HG03280 (cell line): ENCODE measurements at regions not wholly inside any gene's neighbourhood (a gene's known extent, or its start where the extent isn't known, plus 50 kb on each side); places are given as distances from the start of the nearest gene placed in this dataset.
A peak's percentile ranks its signal among the peaks of the same experiment; 100 is the strongest.

ENCODE experiments used
- ATAC-seq: cut with Tn5 transposase; IDR thresholded peaks from one replicate; pipeline ENCODE4 v1.9.1; 2021; ENCODE audit warnings: mild to moderate bottlenecking, moderate library complexity; ENCODE audit not compliant: unreplicated experiment

- ATAC-seq: no peak
Measured at GRCh38 chr14:44154874-44155273, 352.2 kb downstream of the FSCB start.

GRCh38 chr14:44154446-44154845 is 352.6 kb downstream of the FSCB start:
- no peak for ATAC-seq

- no peak for ATAC-seq
Measured at GRCh38 chr14:44151130-44151820, 355.8 kb downstream of the FSCB start.

GRCh38 chr14:44149597-44149996 is 357.5 kb downstream of the FSCB start:
- no peak for ATAC-seq

- ATAC-seq: no peak
Measured at GRCh38 chr14:44142006-44142405, 365.1 kb downstream of the FSCB start.

- ATAC-seq: peak; percentile 83
Measured at GRCh38 chr14:44135972-44136371, 371.1 kb downstream of the FSCB start.

GRCh38 chr14:44131861-44132260 is 375.2 kb downstream of the FSCB start:
- ATAC-seq: no peak

GRCh38 chr14:44113769-44114730 is 393.0 kb downstream of the FSCB start:
- peak; percentile 53 for ATAC-seq

- ATAC-seq: peak; percentile 24
Measured at GRCh38 chr14:44112774-44113460, 394.2 kb downstream of the FSCB start.

- no peak for ATAC-seq
Measured at GRCh38 chr14:44109036-44109435, 398.0 kb downstream of the FSCB start.

- ATAC-seq: no peak
Measured at GRCh38 chr14:44108601-44109000, 398.5 kb downstream of the FSCB start.

- ATAC-seq: no peak
Measured at GRCh38 chr14:44107156-44107555, 399.9 kb downstream of the FSCB start.

- no peak for ATAC-seq
Measured at GRCh38 chr14:44099743-44100488, 407.2 kb downstream of the FSCB start.

GRCh38 chr14:44081146-44081545 is 425.9 kb downstream of the FSCB start:
- ATAC-seq: no peak

GRCh38 chr14:44070046-44070445 is 437.0 kb downstream of the FSCB start:
- no peak for ATAC-seq

GRCh38 chr14:44053422-44053821 is 453.7 kb downstream of the FSCB start:
- ATAC-seq: no peak

GRCh38 chr14:44041700-44042099 is 465.4 kb downstream of the FSCB start:
- no peak for ATAC-seq

- no peak for ATAC-seq
Measured at GRCh38 chr14:44040561-44040960, 466.5 kb downstream of the FSCB start.

GRCh38 chr14:44036248-44036647 is 470.8 kb downstream of the FSCB start:
- ATAC-seq: no peak

- ATAC-seq: no peak
Measured at GRCh38 chr14:44035707-44036106, 471.4 kb downstream of the FSCB start.
